PFSK-1 (cell line): ENCODE measurements at regions not wholly inside any gene's neighbourhood (a gene's known extent, or its start where the extent isn't known, plus 50 kb on each side); places are given as distances from the start of the nearest gene placed in this dataset.

Source experiments
- FOXP2 ChIP-seq: optimal IDR thresholded peaks from 2 replicates; pipeline ENCODE3; 2011; ENCODE audit warnings: borderline replicate concordance, control low read depth, inconsistent platforms; ENCODE audit not compliant: insufficient read depth; ENCODE audit errors: extremely low read length, extremely low read depth
- POLR2AphosphoS5 ChIP-seq: IDR thresholded peaks from 2 replicates; pipeline ENCODE4 v1.6.1; 2012; ENCODE audit warnings: low read depth, mild to moderate bottlenecking, control low read depth, low read length, moderate library complexity
- SIN3A ChIP-seq: IDR thresholded peaks from 2 replicates; pipeline ENCODE4 v1.6.1; 2012; ENCODE audit warnings: mild to moderate bottlenecking, low read length, moderate library complexity, borderline replicate concordance; ENCODE audit not compliant: insufficient read depth
- TAF1 ChIP-seq: IDR thresholded peaks from 2 replicates; pipeline ENCODE4 v1.6.1; 2012; ENCODE audit warnings: low read length, control low read depth, borderline replicate concordance; ENCODE audit not compliant: insufficient read depth
- TF ChIP-seq, protein P1 (sequence below), 2 experiments: IDR thresholded peaks; 2 replicates each; pipeline versions ENCODE4 v1.6.1 to v1.8.0; 2011 to 2012; ENCODE audit warnings: low read depth in 2 of 2, low read length in 2 of 2, control low read depth in 1 of 2, inconsistent platforms in 1 of 2, mild to moderate bottlenecking in 1 of 2, moderate library complexity in 1 of 2; ENCODE audit not compliant: insufficient read depth in 1 of 2

DNA sequence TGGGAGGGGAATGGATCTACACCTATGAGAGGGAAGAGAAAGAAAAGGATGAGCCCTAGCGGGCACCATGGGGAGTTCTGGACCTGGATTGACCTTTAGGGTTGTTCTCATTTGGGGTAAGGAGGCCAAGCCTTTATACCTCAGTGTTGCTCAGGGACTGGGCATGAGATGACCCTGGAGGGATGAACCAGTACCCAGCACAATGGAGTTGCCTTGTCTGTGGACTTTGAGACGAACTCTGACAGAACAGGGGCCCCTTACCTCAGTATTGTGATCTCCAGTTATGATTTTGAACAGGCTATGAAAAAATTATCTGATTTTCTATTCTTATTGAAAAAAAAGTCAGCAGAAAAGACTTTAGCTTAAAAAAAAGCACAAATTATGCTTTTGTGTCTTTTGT is 88.6 kb downstream of the FOXA2 start:
- TF ChIP-seq SIN3A (no peak), FOXP2 (no peak)

DNA sequence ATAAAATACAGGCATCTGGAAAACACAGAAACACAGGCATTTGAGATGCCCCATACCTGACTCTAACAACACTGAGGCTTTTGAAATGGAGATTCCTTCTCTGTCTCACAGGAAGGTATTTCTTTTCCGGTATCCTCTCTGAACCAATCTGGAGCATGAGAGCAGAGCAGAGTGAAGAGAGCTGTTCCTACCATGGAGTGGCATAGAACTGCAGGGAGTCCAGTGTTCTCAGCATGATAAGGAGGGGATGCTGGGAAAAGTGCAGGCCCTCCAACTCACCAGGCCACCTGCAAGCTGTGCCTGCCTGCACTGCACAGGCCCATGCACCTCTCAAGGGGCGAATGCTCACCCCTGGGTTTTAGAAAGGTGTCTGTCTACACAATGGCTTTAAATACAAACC is 89.2 kb downstream of the FOXA2 start:
- TF ChIP-seq, protein P1, sequence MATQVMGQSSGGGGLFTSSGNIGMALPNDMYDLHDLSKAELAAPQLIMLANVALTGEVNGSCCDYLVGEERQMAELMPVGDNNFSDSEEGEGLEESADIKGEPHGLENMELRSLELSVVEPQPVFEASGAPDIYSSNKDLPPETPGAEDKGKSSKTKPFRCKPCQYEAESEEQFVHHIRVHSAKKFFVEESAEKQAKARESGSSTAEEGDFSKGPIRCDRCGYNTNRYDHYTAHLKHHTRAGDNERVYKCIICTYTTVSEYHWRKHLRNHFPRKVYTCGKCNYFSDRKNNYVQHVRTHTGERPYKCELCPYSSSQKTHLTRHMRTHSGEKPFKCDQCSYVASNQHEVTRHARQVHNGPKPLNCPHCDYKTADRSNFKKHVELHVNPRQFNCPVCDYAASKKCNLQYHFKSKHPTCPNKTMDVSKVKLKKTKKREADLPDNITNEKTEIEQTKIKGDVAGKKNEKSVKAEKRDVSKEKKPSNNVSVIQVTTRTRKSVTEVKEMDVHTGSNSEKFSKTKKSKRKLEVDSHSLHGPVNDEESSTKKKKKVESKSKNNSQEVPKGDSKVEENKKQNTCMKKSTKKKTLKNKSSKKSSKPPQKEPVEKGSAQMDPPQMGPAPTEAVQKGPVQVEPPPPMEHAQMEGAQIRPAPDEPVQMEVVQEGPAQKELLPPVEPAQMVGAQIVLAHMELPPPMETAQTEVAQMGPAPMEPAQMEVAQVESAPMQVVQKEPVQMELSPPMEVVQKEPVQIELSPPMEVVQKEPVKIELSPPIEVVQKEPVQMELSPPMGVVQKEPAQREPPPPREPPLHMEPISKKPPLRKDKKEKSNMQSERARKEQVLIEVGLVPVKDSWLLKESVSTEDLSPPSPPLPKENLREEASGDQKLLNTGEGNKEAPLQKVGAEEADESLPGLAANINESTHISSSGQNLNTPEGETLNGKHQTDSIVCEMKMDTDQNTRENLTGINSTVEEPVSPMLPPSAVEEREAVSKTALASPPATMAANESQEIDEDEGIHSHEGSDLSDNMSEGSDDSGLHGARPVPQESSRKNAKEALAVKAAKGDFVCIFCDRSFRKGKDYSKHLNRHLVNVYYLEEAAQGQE (IDR thresholded peaks at IDR 0.05; ENCODE audit: insufficient read depth in 1 of 2, low read depth in 2 of 2, low read length in 2 of 2) = no peak
- no peak for TF ChIP-seq FOXP2
- no peak for TF ChIP-seq TAF1
- no peak for TF ChIP-seq POLR2AphosphoS5
- no peak for TF ChIP-seq SIN3A

DNA sequence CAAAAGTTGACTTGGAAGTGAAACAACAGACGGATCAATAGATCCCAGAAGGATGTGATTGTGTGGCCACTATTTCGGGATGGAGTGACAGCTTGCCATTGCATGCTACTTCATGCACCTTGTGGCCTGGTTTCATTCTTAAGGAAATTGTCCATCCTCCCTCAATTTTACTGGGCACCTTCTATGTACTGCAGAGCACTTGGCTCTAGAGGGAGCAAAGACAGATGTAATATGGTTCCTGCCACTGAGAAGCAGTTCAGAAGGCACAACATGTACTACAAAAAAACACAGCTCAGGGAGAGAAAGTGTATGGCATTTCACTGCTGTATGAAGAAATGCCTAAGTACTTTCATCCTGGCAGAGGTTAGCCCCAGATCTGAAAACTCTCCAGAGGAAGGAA is 91.9 kb downstream of the FOXA2 start:
- TF ChIP-seq, protein P1 (IDR thresholded peaks at IDR 0.05; ENCODE audit: insufficient read depth in 1 of 2, low read depth in 2 of 2, low read length in 2 of 2) = no peak
- TF ChIP-seq FOXP2 (no peak), SIN3A (no peak)

DNA sequence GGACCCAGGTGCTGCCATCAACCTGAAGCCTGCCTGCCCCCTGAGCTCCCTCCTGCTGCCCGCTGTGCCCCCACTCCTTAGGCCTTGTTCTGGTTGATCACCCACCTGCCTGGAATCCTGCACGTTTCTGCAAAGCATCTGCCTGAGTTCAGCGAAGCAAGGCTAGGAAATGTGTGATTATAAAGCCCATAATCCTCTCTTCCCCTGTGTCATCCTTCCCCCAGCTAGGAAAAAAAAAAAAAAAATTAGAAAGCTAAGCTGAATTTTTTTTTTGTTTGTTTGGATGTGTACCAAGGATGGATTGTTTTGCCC is 93.2 kb downstream of the FOXA2 start:
- TF ChIP-seq SIN3A = no peak
- no peak for TF ChIP-seq TAF1
- TF ChIP-seq, protein P1 (IDR thresholded peaks at IDR 0.05; ENCODE audit: insufficient read depth in 1 of 2, low read depth in 2 of 2, low read length in 2 of 2) = no peak
- TF ChIP-seq POLR2AphosphoS5 = no peak
- no peak for TF ChIP-seq FOXP2

DNA sequence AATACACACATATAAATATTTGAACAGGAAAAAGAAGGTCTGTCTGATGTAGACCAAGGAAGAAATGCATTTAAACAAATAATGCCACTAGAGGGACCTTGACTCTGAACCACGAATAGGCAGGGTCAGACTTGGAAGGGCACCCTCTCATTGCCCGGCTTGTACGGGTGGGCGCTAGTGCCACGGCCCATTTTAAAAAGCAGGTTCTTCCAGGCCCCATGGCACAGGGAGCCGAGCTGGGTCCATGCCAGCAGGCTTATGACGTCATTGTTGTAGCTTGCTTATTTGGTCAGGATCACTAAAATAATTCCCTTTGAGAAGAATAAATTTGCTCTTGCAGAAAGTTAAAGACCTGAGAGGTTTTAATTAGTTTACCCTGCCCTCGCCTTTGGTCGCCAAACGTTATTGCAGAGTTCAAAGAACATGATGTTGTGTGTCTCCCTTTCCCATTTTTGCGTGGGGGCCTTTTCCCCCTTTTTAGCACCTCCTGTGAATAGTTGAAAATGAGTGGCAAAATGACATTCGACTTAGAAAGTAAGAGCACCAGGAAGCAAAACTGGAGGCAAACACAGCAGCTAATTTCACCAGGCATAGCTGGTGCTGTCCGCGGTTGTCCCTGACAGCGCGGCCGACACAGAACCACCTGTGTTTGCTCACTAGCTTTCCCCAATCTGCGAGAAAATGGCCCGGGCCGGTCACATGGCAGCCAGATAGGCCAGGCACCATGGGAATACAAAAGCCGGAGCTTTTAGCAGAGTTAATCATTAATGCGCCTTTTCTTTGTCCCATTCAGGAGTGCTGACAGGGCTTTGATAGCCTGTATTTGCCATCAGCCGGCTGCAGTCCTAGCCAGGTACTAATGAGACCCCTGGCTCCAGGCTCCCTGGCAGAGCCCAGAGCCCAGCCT is 93.8 kb downstream of the FOXA2 start:
- TF ChIP-seq FOXP2 (no peak), POLR2AphosphoS5 (no peak)

DNA sequence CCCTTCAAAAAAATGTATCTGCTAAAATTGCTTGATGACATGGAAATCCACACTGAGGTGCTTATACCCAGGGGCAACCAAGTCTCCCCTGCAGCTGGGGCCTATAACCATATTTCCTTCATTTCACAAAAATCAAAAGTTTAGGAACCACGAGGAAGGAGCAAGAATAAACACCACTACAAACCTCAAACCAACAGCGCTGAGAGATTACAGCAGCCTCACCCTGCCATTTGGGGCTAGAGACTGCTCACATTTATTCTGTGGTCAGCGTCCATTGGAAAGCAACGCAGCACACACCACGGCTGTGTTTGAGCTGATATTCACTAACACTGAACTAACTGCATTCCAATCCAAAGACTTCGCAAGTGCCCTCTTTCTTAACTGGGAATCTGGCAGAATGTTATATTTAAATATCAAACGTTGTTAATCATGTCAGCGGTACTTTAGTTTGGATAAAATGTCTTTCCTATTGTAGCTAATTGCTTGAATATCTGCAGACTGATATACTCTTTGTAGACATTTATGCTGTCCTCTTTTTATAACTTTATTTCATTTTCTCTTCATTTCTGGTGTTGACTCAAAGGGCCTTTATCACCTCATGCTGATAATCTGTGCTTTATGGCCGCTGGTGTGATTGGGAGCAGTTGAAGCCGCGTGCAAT is 94.6 kb downstream of the FOXA2 start:
- TF ChIP-seq, protein P1 (IDR thresholded peaks at IDR 0.05; ENCODE audit: insufficient read depth in 1 of 2, low read depth in 2 of 2, low read length in 2 of 2) = no peak
- no peak for TF ChIP-seq POLR2AphosphoS5
- TF ChIP-seq TAF1 = no peak
- no peak for TF ChIP-seq FOXP2
- TF ChIP-seq SIN3A = no peak
